ENCODE measurements at regions not wholly inside any gene's neighbourhood (a gene's known extent, or its start where the extent isn't known, plus 50 kb on each side); places are given as distances from the start of the nearest gene placed in this dataset.

DNA sequence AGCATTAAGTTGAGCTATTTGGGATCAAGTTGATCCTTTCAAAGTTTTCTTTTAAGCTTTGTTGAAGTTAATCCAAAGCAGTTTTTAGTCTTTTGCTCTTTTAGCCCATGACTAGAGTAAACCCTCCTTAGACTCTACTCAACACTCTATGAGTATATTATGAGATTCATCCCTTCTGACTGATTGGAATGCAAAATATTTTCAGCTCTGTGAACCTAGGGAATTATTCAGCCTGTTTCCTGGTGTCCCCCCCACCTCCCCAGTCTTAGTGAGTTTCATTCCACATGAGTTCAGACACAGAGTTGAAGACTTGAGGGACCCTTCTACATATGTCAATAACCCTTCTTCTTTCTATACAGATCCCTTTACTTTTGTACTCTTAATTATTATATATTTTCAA, 413.7 kb downstream of the RFPL4B start:
- DNase-seq (ENCODE audit: low read depth, low spot score), result no peak
- POLR2A ChIA-PET, result no interaction called here
- TF ChIP-seq, protein P1, sequence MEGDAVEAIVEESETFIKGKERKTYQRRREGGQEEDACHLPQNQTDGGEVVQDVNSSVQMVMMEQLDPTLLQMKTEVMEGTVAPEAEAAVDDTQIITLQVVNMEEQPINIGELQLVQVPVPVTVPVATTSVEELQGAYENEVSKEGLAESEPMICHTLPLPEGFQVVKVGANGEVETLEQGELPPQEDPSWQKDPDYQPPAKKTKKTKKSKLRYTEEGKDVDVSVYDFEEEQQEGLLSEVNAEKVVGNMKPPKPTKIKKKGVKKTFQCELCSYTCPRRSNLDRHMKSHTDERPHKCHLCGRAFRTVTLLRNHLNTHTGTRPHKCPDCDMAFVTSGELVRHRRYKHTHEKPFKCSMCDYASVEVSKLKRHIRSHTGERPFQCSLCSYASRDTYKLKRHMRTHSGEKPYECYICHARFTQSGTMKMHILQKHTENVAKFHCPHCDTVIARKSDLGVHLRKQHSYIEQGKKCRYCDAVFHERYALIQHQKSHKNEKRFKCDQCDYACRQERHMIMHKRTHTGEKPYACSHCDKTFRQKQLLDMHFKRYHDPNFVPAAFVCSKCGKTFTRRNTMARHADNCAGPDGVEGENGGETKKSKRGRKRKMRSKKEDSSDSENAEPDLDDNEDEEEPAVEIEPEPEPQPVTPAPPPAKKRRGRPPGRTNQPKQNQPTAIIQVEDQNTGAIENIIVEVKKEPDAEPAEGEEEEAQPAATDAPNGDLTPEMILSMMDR (IDR thresholded peaks at IDR 0.05; ENCODE audit: insufficient read depth, low read length, missing control alignments), result no peak
- H3K4me3 ChIP-seq (ENCODE audit: low read depth, low read length), result no peak overlapping the region
- CTCF ChIA-PET, result no interaction called here

DNA sequence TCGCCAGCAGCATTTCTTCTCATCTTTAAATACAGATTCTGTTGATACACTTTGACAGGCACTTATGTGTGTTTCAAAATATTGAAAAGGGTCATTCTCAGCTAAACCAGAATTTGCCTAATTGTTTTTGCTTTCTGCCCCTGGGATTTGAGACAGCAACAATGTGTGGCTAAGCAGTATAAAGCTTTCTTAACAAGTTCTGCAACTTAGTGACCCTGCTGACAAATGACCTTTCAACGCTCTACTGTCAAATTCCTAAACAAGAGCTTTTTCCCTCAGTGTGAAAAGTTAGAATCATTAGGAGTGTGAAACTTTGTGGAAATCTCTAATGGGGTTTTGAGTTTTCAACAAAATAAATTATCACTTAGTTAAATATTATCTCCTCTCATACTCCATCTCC, 414.6 kb downstream of the RFPL4B start:
- DNase-seq (ENCODE audit: low read depth, low spot score), result no peak
- ChIA-PET CTCF (no interaction called here), POLR2A (no interaction called here)
- TF ChIP-seq, protein P1 (IDR thresholded peaks at IDR 0.05; ENCODE audit: insufficient read depth, low read length, missing control alignments), result no peak
- H3K4me3 ChIP-seq (ENCODE audit: low read depth, low read length), result no peak overlapping the region

DNA sequence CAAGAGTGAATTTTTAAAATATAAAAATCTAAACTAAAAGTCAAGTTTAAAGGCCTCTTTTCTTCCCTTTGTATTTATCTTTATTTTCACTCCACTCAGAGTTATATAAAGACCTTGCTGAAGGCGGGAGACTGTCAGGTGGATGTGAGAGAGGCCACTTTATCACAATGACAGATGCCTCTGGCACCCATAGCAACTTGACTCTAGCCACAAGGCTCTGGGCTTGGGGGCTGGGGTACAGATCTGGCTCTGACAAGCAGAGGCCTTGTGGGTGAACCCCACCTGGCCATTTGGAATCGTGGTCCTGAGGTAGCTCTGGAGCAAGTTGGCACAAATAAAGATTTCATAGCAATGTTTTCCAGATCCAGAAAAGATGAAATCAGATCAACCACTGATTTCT, 417.2 kb downstream of the RFPL4B start:
- H3K4me3 ChIP-seq (ENCODE audit: low read depth, low read length), result no peak overlapping the region
- TF ChIP-seq, protein P1 (IDR thresholded peaks at IDR 0.05; ENCODE audit: insufficient read depth, low read length, missing control alignments), result no peak
- DNase-seq (ENCODE audit: low read depth, low spot score), result no peak
- CTCF ChIA-PET, result no interaction called here
- POLR2A ChIA-PET, result no interaction called here

DNA sequence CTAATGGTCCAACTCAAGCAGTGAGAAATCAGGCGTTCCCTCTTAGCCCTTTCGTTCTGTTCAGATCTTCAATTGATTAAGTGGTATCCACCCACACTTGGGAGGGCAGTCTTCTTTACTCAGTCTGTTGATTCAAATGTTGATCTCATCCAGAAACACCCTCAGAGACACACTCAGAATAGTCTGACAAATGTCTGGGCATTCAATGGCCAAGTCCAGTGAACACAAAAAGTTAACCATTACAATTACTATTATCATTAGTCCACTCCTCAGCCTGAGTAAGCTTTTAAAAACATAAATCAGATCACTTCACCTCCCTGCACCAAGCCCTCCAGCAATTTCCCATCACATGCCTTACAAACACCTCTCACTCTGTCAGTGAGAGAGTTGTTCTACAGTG, 423.2 kb downstream of the RFPL4B start:
- POLR2A ChIA-PET, result no interaction called here
- CTCF ChIA-PET, result no interaction called here
- no peak overlapping the region for H3K4me3 ChIP-seq (ENCODE audit: low read depth, low read length)
- DNase-seq (ENCODE audit: low read depth, low spot score), result no peak
- TF ChIP-seq, protein P1 (IDR thresholded peaks at IDR 0.05; ENCODE audit: insufficient read depth, low read length, missing control alignments), result no peak

- no peak overlapping the region for H3K4me3 ChIP-seq (ENCODE audit: low read depth, low read length)
- POLR2A ChIA-PET, result no interaction called here
- TF ChIP-seq, protein P1 (IDR thresholded peaks at IDR 0.05; ENCODE audit: insufficient read depth, low read length, missing control alignments), result no peak
Measured at GRCh38 chr6:112773187-112773586, 426.1 kb downstream of the RFPL4B start.

DNA sequence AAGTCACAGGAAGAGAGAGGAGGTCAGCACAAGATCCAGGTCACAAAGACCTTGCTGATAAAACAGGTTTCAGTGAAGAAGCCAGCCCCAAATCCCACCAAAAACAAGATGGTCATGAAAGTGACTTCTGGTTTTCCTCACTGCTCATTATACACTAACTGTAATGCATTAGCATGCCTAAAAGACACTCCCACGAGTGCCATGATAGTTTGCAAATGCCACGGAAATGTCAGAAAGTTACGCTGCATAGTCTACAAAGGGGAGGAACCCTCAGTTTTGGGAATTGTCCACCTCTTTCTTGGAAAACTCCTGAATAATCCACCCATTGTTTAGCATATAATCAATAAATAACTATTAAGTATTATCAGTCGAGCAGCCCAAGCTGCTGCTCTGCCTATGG, 427.2 kb downstream of the RFPL4B start:
- ChIA-PET CTCF (no interaction called here), POLR2A (no interaction called here)

More at GRCh38 chr6:112773187-112773586, 426.1 kb downstream of the RFPL4B start:
- CTCF ChIA-PET, result interaction anchor here (1.0 to 1.7 kb wide), 2 partner anchors 8 to 270 kb away, joined by 3 to 4 read pairs; no protein-coding TSS in a partner anchor
- peak; percentile 31 for DNase-seq (ENCODE audit: low read depth, low spot score)

More for the DNA sequence above, 427.2 kb downstream of the RFPL4B start:
- no peak for DNase-seq (ENCODE audit: low read depth, low spot score)
- TF ChIP-seq, protein P1 (IDR thresholded peaks at IDR 0.05; ENCODE audit: insufficient read depth, low read length, missing control alignments), result no peak
- no peak overlapping the region for H3K4me3 ChIP-seq (ENCODE audit: low read depth, low read length)
